ENCODE measurements at regions not wholly inside any gene's neighbourhood (a gene's known extent, or its start where the extent isn't known, plus 50 kb on each side); places are given as distances from the start of the nearest gene placed in this dataset.

GRCh38 chr3:137610723-137611122 lies 153.4 kb upstream of the SOX14 start:
- H3K27me3 ChIP-seq (ENCODE audit: control insufficient read depth, insufficient read depth, low read length) = no peaks in the 10 kb centered on the region
- H3K9ac ChIP-seq (ENCODE audit: low read depth, low read length) = no peak overlapping the region
- no peaks in the 10 kb centered on the region for H3K9me3 ChIP-seq (ENCODE audit: control insufficient read depth, insufficient read depth, low read length)
- no peaks in the 10 kb centered on the region for H3K36me3 ChIP-seq (ENCODE audit: control insufficient read depth, insufficient read depth, low read length)
- no peak overlapping the region for H3K27ac ChIP-seq (ENCODE audit: low read depth, low read length)
- no peak overlapping the region for H3K4me3 ChIP-seq (ENCODE audit: low read depth, low read length)
- peaks cover 33% of the 10 kb centered on the region for H3K4me1 ChIP-seq (ENCODE audit: control insufficient read depth, insufficient read depth, low read length)

GRCh38 chr3:137612291-137612690 lies 151.8 kb upstream of the SOX14 start:
- H3K9ac ChIP-seq (ENCODE audit: low read depth, low read length) = no peak overlapping the region
- no peaks in the 10 kb centered on the region for H3K9me3 ChIP-seq (ENCODE audit: control insufficient read depth, insufficient read depth, low read length)
- H3K27ac ChIP-seq (ENCODE audit: low read depth, low read length) = no peak overlapping the region
- H3K36me3 ChIP-seq (ENCODE audit: control insufficient read depth, insufficient read depth, low read length) = no peaks in the 10 kb centered on the region
- no peaks in the 10 kb centered on the region for H3K27me3 ChIP-seq (ENCODE audit: control insufficient read depth, insufficient read depth, low read length)
- H3K4me1 ChIP-seq (ENCODE audit: control insufficient read depth, insufficient read depth, low read length) = peaks cover 33% of the 10 kb centered on the region
- no peak overlapping the region for H3K4me3 ChIP-seq (ENCODE audit: low read depth, low read length)

- Histone ChIP-seq H3K9me3 (ENCODE audit: control insufficient read depth, insufficient read depth, low read length) (no peaks in the 10 kb centered on the region), H3K4me1 (ENCODE audit: control insufficient read depth, insufficient read depth, low read length) (peaks cover 33% of the 10 kb centered on the region), H3K36me3 (ENCODE audit: control insufficient read depth, insufficient read depth, low read length) (no peaks in the 10 kb centered on the region), H3K4me3 (ENCODE audit: low read depth, low read length) (no peak overlapping the region), H3K9ac (ENCODE audit: low read depth, low read length) (no peak overlapping the region), H3K27ac (ENCODE audit: low read depth, low read length) (no peak overlapping the region), H3K27me3 (ENCODE audit: control insufficient read depth, insufficient read depth, low read length) (no peaks in the 10 kb centered on the region)
Measured at GRCh38 chr3:137615659-137616418, 148.3 kb upstream of the SOX14 start.

GRCh38 chr3:137641879-137642704 lies 122.0 kb upstream of the SOX14 start:
- peak overlapping the region; percentile 71 for H3K27ac ChIP-seq (ENCODE audit: low read depth, low read length)
- H3K9ac ChIP-seq (ENCODE audit: low read depth, low read length) = no peak overlapping the region
- H3K36me3 ChIP-seq (ENCODE audit: control insufficient read depth, insufficient read depth, low read length) = no peaks in the 10 kb centered on the region
- no peaks in the 10 kb centered on the region for H3K27me3 ChIP-seq (ENCODE audit: control insufficient read depth, insufficient read depth, low read length)
- H3K4me3 ChIP-seq (ENCODE audit: low read depth, low read length) = no peak overlapping the region
- peaks cover 24% of the 10 kb centered on the region for H3K4me1 ChIP-seq (ENCODE audit: control insufficient read depth, insufficient read depth, low read length)
- no peaks in the 10 kb centered on the region for H3K9me3 ChIP-seq (ENCODE audit: control insufficient read depth, insufficient read depth, low read length)

GRCh38 chr3:137642831-137643230 lies 121.3 kb upstream of the SOX14 start:
- Histone ChIP-seq H3K9me3 (ENCODE audit: control insufficient read depth, insufficient read depth, low read length) (no peaks in the 10 kb centered on the region), H3K27me3 (ENCODE audit: control insufficient read depth, insufficient read depth, low read length) (no peaks in the 10 kb centered on the region), H3K27ac (ENCODE audit: low read depth, low read length) (peak overlapping the region; percentile 71), H3K36me3 (ENCODE audit: control insufficient read depth, insufficient read depth, low read length) (no peaks in the 10 kb centered on the region), H3K4me1 (ENCODE audit: control insufficient read depth, insufficient read depth, low read length) (peaks cover 31% of the 10 kb centered on the region), H3K9ac (ENCODE audit: low read depth, low read length) (no peak overlapping the region), H3K4me3 (ENCODE audit: low read depth, low read length) (no peak overlapping the region)

GRCh38 chr3:137647179-137647578 lies 116.9 kb upstream of the SOX14 start:
- Histone ChIP-seq H3K4me3 (ENCODE audit: low read depth, low read length) (peak overlapping the region; percentile 12; the same call in 1 of the 2 replicates), H3K4me1 (ENCODE audit: control insufficient read depth, insufficient read depth, low read length) (peaks cover 31% of the 10 kb centered on the region), H3K27me3 (ENCODE audit: control insufficient read depth, insufficient read depth, low read length) (no peaks in the 10 kb centered on the region), H3K9ac (ENCODE audit: low read depth, low read length) (no peak overlapping the region), H3K9me3 (ENCODE audit: control insufficient read depth, insufficient read depth, low read length) (no peaks in the 10 kb centered on the region), H3K27ac (ENCODE audit: low read depth, low read length) (no peak overlapping the region), H3K36me3 (ENCODE audit: control insufficient read depth, insufficient read depth, low read length) (no peaks in the 10 kb centered on the region)

GRCh38 chr3:137669519-137670060 lies 94.5 kb upstream of the SOX14 start:
- Histone ChIP-seq H3K4me1 (ENCODE audit: control insufficient read depth, insufficient read depth, low read length) (no peaks in the 10 kb centered on the region), H3K27ac (ENCODE audit: low read depth, low read length) (no peak overlapping the region), H3K4me3 (ENCODE audit: low read depth, low read length) (no peak overlapping the region), H3K36me3 (ENCODE audit: control insufficient read depth, insufficient read depth, low read length) (no peaks in the 10 kb centered on the region), H3K9me3 (ENCODE audit: control insufficient read depth, insufficient read depth, low read length) (peaks cover 8% of the 10 kb centered on the region; the same call in 1 of the 2 replicates), H3K9ac (ENCODE audit: low read depth, low read length) (no peak overlapping the region), H3K27me3 (ENCODE audit: control insufficient read depth, insufficient read depth, low read length) (no peaks in the 10 kb centered on the region)

- no peak overlapping the region for H3K4me3 ChIP-seq (ENCODE audit: low read depth, low read length)
- H3K9me3 ChIP-seq (ENCODE audit: control insufficient read depth, insufficient read depth, low read length) = no peaks in the 10 kb centered on the region
- H3K4me1 ChIP-seq (ENCODE audit: control insufficient read depth, insufficient read depth, low read length) = no peaks in the 10 kb centered on the region
- no peaks in the 10 kb centered on the region for H3K27me3 ChIP-seq (ENCODE audit: control insufficient read depth, insufficient read depth, low read length)
- no peak overlapping the region for H3K9ac ChIP-seq (ENCODE audit: low read depth, low read length)
- no peaks in the 10 kb centered on the region for H3K36me3 ChIP-seq (ENCODE audit: control insufficient read depth, insufficient read depth, low read length)
- H3K27ac ChIP-seq (ENCODE audit: low read depth, low read length) = no peak overlapping the region
Measured at GRCh38 chr3:137687181-137687879, 76.8 kb upstream of the SOX14 start.

- H3K27ac ChIP-seq (ENCODE audit: low read depth, low read length) = no peak overlapping the region
- H3K4me3 ChIP-seq (ENCODE audit: low read depth, low read length) = no peak overlapping the region
- no peak overlapping the region for H3K9ac ChIP-seq (ENCODE audit: low read depth, low read length)
- H3K4me1 ChIP-seq (ENCODE audit: control insufficient read depth, insufficient read depth, low read length) = peaks cover 18% of the 10 kb centered on the region
- no peaks in the 10 kb centered on the region for H3K27me3 ChIP-seq (ENCODE audit: control insufficient read depth, insufficient read depth, low read length)
- H3K36me3 ChIP-seq (ENCODE audit: control insufficient read depth, insufficient read depth, low read length) = no peaks in the 10 kb centered on the region
- no peaks in the 10 kb centered on the region for H3K9me3 ChIP-seq (ENCODE audit: control insufficient read depth, insufficient read depth, low read length)
Measured at GRCh38 chr3:137692803-137693431, 71.2 kb upstream of the SOX14 start.

GRCh38 chr3:137693791-137694190 lies 70.3 kb upstream of the SOX14 start:
- Histone ChIP-seq H3K9me3 (ENCODE audit: control insufficient read depth, insufficient read depth, low read length) (no peaks in the 10 kb centered on the region), H3K4me3 (ENCODE audit: low read depth, low read length) (no peak overlapping the region), H3K36me3 (ENCODE audit: control insufficient read depth, insufficient read depth, low read length) (no peaks in the 10 kb centered on the region), H3K27me3 (ENCODE audit: control insufficient read depth, insufficient read depth, low read length) (no peaks in the 10 kb centered on the region), H3K4me1 (ENCODE audit: control insufficient read depth, insufficient read depth, low read length) (peaks cover 18% of the 10 kb centered on the region), H3K27ac (ENCODE audit: low read depth, low read length) (no peak overlapping the region), H3K9ac (ENCODE audit: low read depth, low read length) (no peak overlapping the region)

All from HUES48 (cell line).